ENCODE measurements at regions not wholly inside any gene's neighbourhood (a gene's known extent, or its start where the extent isn't known, plus 50 kb on each side); places are given as distances from the start of the nearest gene placed in this dataset.

- no peak for DNase-seq (ENCODE audit: low read depth in 1 of 2, low spot score in 2 of 2)
- Histone ChIP-seq H3K27me3 (replicated peaks) (no peaks in the 10 kb centered on the region), H3K4me3 (no peak overlapping the region), H3K36me3 (no peaks in the 10 kb centered on the region), H3K9me3 (replicated peaks) (no peaks in the 10 kb centered on the region), H3K4me1 (replicated peaks) (no peaks in the 10 kb centered on the region), H3K27ac (no peak overlapping the region)
Measured at GRCh38 chr2:7407001-7407400, 489.8 kb downstream of the RNF144A start.

DNA sequence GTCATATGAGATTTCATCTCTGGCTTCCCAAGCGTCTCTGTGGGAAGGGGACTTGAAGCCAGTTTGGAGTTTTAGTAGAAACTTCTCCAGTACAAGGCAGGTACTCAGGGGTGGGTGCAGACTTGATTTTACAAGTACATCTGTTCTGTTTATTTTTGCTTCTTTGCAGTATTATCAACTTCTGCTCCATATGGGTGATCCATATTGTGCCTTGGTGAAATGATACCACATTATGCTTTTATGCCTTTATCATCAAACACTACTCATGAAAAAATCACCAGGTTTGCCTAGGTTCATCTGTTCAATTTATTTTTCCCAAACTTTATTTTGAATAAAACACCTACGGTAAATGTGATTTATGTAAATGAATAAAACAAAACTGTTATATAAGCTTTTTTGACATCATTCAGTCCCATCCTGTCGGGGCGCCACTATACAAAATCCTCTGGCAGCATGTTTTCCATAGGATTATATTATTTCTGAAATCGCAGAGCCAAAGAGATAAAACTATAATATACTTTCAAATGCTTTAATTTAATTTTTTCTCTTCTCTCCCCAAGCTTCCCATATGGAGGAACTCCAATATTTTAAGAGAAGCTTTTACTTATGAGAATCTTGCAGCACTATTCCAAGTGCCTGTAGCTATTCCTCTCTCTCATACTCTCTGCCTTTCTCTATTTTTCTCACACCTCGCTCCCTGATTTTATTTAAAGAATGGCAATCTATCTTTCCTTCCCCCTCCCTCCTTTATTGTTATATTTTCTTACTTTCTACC lies 490.9 kb downstream of the RNF144A start:
- Histone ChIP-seq H3K36me3 (no peaks in the 10 kb centered on the region), H3K4me1 (replicated peaks) (no peaks in the 10 kb centered on the region), H3K9me3 (replicated peaks) (no peaks in the 10 kb centered on the region), H3K27ac (no peak overlapping the region), H3K4me3 (no peak overlapping the region), H3K27me3 (replicated peaks) (no peaks in the 10 kb centered on the region)
- DNase-seq (ENCODE audit: low read depth in 1 of 2, low spot score in 2 of 2), result no peak

GRCh38 chr2:7411691-7412090 lies 494.5 kb downstream of the RNF144A start:
- Histone ChIP-seq H3K36me3 (no peaks in the 10 kb centered on the region), H3K4me3 (no peak overlapping the region), H3K9me3 (replicated peaks) (no peaks in the 10 kb centered on the region), H3K4me1 (replicated peaks) (no peaks in the 10 kb centered on the region), H3K27me3 (replicated peaks) (no peaks in the 10 kb centered on the region), H3K27ac (no peak overlapping the region)
- DNase-seq (ENCODE audit: low read depth in 1 of 2, low spot score in 2 of 2), result no peak

GRCh38 chr2:7417845-7418742 lies 500.9 kb downstream of the RNF144A start:
- H3K4me3 ChIP-seq, result no peak overlapping the region
- no peak overlapping the region for H3K27ac ChIP-seq
- DNase-seq (ENCODE audit: low read depth in 1 of 2, low spot score in 2 of 2), result no peak
- no peaks in the 10 kb centered on the region for H3K36me3 ChIP-seq
- 0 out of 2 replicates have a peak, but pooled peaks cover 3% of the 10 kb centered on the region for H3K27me3 ChIP-seq (replicated peaks)
- H3K9me3 ChIP-seq (replicated peaks), result no peaks in the 10 kb centered on the region
- H3K4me1 ChIP-seq (replicated peaks), result no peaks in the 10 kb centered on the region

- DNase-seq (ENCODE audit: low read depth in 1 of 2, low spot score in 2 of 2), result no peak
- no peak overlapping the region for H3K27ac ChIP-seq
Measured at GRCh38 chr2:7419186-7419585, 502.0 kb downstream of the RNF144A start.

GRCh38 chr2:7419814-7420311 lies 502.7 kb downstream of the RNF144A start:
- Histone ChIP-seq H3K4me1 (replicated peaks) (no peaks in the 10 kb centered on the region), H3K4me3 (no peak overlapping the region), H3K9me3 (replicated peaks) (no peaks in the 10 kb centered on the region), H3K27me3 (replicated peaks) (0 out of 2 replicates have a peak, but pooled peaks cover 3% of the 10 kb centered on the region), H3K27ac (no peak overlapping the region), H3K36me3 (no peaks in the 10 kb centered on the region)
- DNase-seq (ENCODE audit: low read depth in 1 of 2, low spot score in 2 of 2), result no peak

More at GRCh38 chr2:7419186-7419585, 502.0 kb downstream of the RNF144A start:
- no peaks in the 10 kb centered on the region for H3K4me1 ChIP-seq (replicated peaks)
- H3K9me3 ChIP-seq (replicated peaks), result no peaks in the 10 kb centered on the region
- H3K4me3 ChIP-seq, result no peak overlapping the region
- H3K36me3 ChIP-seq, result no peaks in the 10 kb centered on the region
- H3K27me3 ChIP-seq (replicated peaks), result 0 out of 2 replicates have a peak, but pooled peaks cover 3% of the 10 kb centered on the region

DNA sequence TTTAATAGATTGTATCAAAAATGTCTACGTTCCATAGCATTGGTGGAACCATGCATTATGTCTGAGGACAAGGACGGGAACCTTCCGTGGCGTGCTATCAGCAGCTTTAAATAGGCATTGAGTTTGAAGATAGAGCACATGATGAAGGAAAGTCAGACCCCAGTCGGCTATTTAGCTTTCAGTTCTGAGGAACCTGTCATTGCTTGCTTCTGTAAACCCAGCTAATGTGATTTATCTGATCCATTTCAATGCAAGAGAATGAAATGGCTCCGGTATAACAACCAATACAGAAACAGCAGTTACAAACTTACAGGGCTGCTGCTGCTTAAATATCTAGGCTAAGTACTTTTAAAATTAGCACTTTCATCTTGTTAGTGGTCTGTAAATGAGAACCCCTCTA lies 503.3 kb downstream of the RNF144A start:
- Histone ChIP-seq H3K36me3 (no peaks in the 10 kb centered on the region), H3K27ac (no peak overlapping the region), H3K4me1 (replicated peaks) (no peaks in the 10 kb centered on the region), H3K4me3 (no peak overlapping the region), H3K9me3 (replicated peaks) (no peaks in the 10 kb centered on the region), H3K27me3 (replicated peaks) (0 out of 2 replicates have a peak, but pooled peaks cover 3% of the 10 kb centered on the region)
- no peak for DNase-seq (ENCODE audit: low read depth in 1 of 2, low spot score in 2 of 2)

GRCh38 chr2:7424481-7424880 lies 507.3 kb downstream of the RNF144A start:
- Histone ChIP-seq H3K27ac (no peak overlapping the region), H3K9me3 (replicated peaks) (no peaks in the 10 kb centered on the region), H3K36me3 (no peaks in the 10 kb centered on the region), H3K4me3 (no peak overlapping the region), H3K27me3 (replicated peaks) (peaks cover 3% of the 10 kb centered on the region; the same call in 1 of the 2 replicates), H3K4me1 (replicated peaks) (no peaks in the 10 kb centered on the region)
- DNase-seq (ENCODE audit: low read depth in 1 of 2, low spot score in 2 of 2), result no peak

- H3K4me1 ChIP-seq (replicated peaks), result no peaks in the 10 kb centered on the region
- H3K27me3 ChIP-seq (replicated peaks), result peaks cover 3% of the 10 kb centered on the region; the same call in 1 of the 2 replicates
- H3K27ac ChIP-seq, result no peak overlapping the region
- H3K9me3 ChIP-seq (replicated peaks), result no peaks in the 10 kb centered on the region
- H3K36me3 ChIP-seq, result no peaks in the 10 kb centered on the region
- no peak overlapping the region for H3K4me3 ChIP-seq
- peak in 1 of 2 experiments; percentile 47 for DNase-seq (ENCODE audit: low read depth in 1 of 2, low spot score in 2 of 2)
Measured at GRCh38 chr2:7427293-7428060, 510.3 kb downstream of the RNF144A start.

DNA sequence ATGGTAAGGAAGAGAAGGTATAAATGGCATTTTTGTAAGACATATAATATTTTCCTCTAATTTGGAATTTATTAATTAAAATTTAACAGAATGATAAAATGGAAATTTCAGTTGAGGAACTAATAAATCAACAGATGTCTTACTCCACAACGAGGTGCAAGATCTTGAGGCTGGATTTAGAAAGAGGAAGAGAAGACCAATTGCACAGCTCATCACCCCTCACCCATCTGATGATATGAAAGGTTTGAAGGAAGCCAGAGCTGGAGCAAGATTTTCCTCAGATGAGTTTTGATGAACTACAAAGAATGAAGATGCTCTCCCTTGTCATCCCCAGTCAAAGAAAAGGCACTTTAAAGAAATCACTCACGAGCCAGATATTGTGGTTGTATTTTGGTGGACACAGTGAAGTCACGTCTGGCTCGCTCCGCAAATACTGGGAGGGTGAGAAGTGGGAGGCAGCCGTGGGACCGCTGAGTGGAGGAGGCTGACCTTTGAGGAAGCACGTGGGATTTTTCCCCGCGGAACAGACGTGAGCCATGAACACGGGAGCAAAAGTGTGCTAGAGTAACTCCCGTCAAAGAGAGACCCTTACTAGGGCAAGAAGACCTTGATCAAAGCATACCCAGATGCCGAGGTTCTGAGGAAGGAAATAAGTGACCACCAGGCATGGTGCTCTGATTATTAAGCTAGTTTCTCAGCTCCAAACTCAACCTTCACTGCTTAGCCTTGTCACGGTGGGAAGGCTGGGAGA lies 511.4 kb downstream of the RNF144A start:
- DNase-seq (ENCODE audit: low read depth in 1 of 2, low spot score in 2 of 2), result no peak
- H3K4me3 ChIP-seq, result no peak overlapping the region
- H3K4me1 ChIP-seq (replicated peaks), result no peaks in the 10 kb centered on the region
- H3K27me3 ChIP-seq (replicated peaks), result no peaks in the 10 kb centered on the region; the same call in 1 of the 2 replicates
- no peak overlapping the region for H3K27ac ChIP-seq
- H3K9me3 ChIP-seq (replicated peaks), result no peaks in the 10 kb centered on the region
- H3K36me3 ChIP-seq, result no peaks in the 10 kb centered on the region

GRCh38 chr2:7429733-7430132 lies 512.5 kb downstream of the RNF144A start:
- no peak overlapping the region for H3K27ac ChIP-seq
- no peak for DNase-seq (ENCODE audit: low read depth in 1 of 2, low spot score in 2 of 2)

DNA sequence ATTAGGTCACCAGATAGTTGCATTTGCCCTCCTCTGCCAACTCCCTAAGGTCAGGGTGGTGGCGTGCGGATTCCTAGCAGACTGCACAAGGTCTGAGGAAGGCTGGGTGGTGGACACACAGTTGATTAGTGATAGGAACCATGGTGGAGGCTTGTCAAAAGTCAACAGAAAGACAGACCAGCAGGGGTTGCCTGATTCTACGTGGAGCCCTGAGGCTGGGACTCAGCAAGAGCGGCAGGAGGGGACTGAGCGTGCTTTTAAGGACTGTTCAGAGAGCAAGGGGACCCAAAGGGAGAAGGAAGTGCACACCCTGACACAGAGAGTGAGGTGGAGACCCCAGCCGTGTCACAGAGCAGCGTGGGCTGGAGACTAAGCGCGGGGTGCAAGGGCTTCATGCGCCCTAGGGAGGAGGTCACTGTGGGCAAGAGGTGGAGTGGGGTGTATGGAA lies 513.2 kb downstream of the RNF144A start:
- Histone ChIP-seq H3K9me3 (replicated peaks) (no peaks in the 10 kb centered on the region), H3K36me3 (no peaks in the 10 kb centered on the region), H3K4me1 (replicated peaks) (no peaks in the 10 kb centered on the region), H3K27me3 (replicated peaks) (no peaks in the 10 kb centered on the region; the same call in 1 of the 2 replicates), H3K4me3 (no peak overlapping the region), H3K27ac (no peak overlapping the region)
- no peak for DNase-seq (ENCODE audit: low read depth in 1 of 2, low spot score in 2 of 2)

More at GRCh38 chr2:7429733-7430132, 512.5 kb downstream of the RNF144A start:
- H3K36me3 ChIP-seq, result no peaks in the 10 kb centered on the region
- no peaks in the 10 kb centered on the region for H3K9me3 ChIP-seq (replicated peaks)
- H3K4me3 ChIP-seq, result no peak overlapping the region
- H3K4me1 ChIP-seq (replicated peaks), result no peaks in the 10 kb centered on the region
- no peaks in the 10 kb centered on the region; the same call in 1 of the 2 replicates for H3K27me3 ChIP-seq (replicated peaks)

All from SJSA1 (cell line).